HEK293T (cell line): ENCODE measurements at regions not wholly inside any gene's neighbourhood (a gene's known extent, or its start where the extent isn't known, plus 50 kb on each side); places are given as distances from the start of the nearest gene placed in this dataset.

Experiments used
- CTCF ChIA-PET: fragments of 350-600 bp; formaldehyde crosslinking; extraction: SDS; loops from one replicate; lab custom pipeline; 2021; ENCODE audit warnings: antibody characterized with exemption, inconsistent platforms; lab: Yijun Ruan, JAX
- POLR2A ChIA-PET: fragments of 350-600 bp; formaldehyde crosslinking; extraction: SDS; loops from one replicate; lab custom pipeline; 2020; ENCODE audit warnings: antibody characterized with exemption, inconsistent platforms; lab: Yijun Ruan, JAX
- DNase-seq: peaks from one replicate; pipeline ENCODE4 v3.0.0; 2012; ENCODE audit warnings: mixed read lengths; ENCODE audit errors: extremely low spot score
- ARNT ChIP-seq: fragments of 450-650 bp; IDR thresholded peaks from 2 replicates; pipeline ENCODE4 v1.6.1; 2017; ENCODE audit warnings: mild to moderate bottlenecking
- BHLHE40 ChIP-seq: fragments of 450-650 bp; IDR thresholded peaks from 2 replicates; pipeline ENCODE4 v1.6.1; 2016; ENCODE audit warnings: mild to moderate bottlenecking, moderate library complexity, borderline replicate concordance
- CTBP1 ChIP-seq: fragments of 450-650 bp; IDR thresholded peaks from 2 replicates; pipeline ENCODE4 v1.6.1; 2016; ENCODE audit warnings: borderline replicate concordance
- ELF4 ChIP-seq: fragments of 450-650 bp; IDR thresholded peaks from 2 replicates; pipeline ENCODE4 v1.6.1; 2017; ENCODE audit warnings: antibody characterized with exemption
- FOXA1 ChIP-seq: fragments of 450-650 bp; IDR thresholded peaks from 2 replicates; pipeline ENCODE4 v1.6.1; 2016; ENCODE audit warnings: mild to moderate bottlenecking
- FOXK2 ChIP-seq: fragments of 450-650 bp; IDR thresholded peaks from 2 replicates; pipeline ENCODE4 v1.6.1; 2016; ENCODE audit warnings: mild to moderate bottlenecking
- FOXM1 ChIP-seq: fragments of 450-650 bp; IDR thresholded peaks from 2 replicates; pipeline ENCODE4 v1.6.1; 2017; ENCODE audit warnings: mild to moderate bottlenecking, borderline replicate concordance
- HDGF ChIP-seq: fragments of 450-650 bp; IDR thresholded peaks from 2 replicates; pipeline ENCODE4 v1.6.1; 2017; ENCODE audit warnings: antibody characterized with exemption, borderline replicate concordance
- L3MBTL2 ChIP-seq: fragments of 450-650 bp; conservative IDR thresholded peaks from 2 replicates; pipeline ENCODE4 v1.6.1; 2016; ENCODE audit warnings: mild to moderate bottlenecking
- LEF1 ChIP-seq: fragments of 450-650 bp; IDR thresholded peaks from 2 replicates; pipeline ENCODE4 v1.6.1; 2017; ENCODE audit warnings: mild to moderate bottlenecking, borderline replicate concordance
- NFRKB ChIP-seq: fragments of 450-650 bp; IDR thresholded peaks from 2 replicates; pipeline ENCODE4 v1.6.1; 2016; ENCODE audit warnings: mild to moderate bottlenecking, moderate library complexity
- SP1 ChIP-seq: fragments of 450-650 bp; IDR thresholded peaks from 2 replicates; pipeline ENCODE4 v1.6.1; 2017
- SUZ12 ChIP-seq: fragments of 450-650 bp; IDR thresholded peaks from 2 replicates; pipeline ENCODE4 v1.6.1; 2016; ENCODE audit warnings: mild to moderate bottlenecking
- TARDBP ChIP-seq: fragments of 450-650 bp; IDR thresholded peaks from 2 replicates; pipeline ENCODE4 v1.6.1; 2016
- ZNF384 ChIP-seq: fragments of 450-650 bp; IDR thresholded peaks from 2 replicates; pipeline ENCODE4 v1.6.1; 2016
- TF ChIP-seq, protein P1 (sequence below): fragments of 450-650 bp; IDR thresholded peaks from 2 replicates; pipeline ENCODE4 v1.6.1; 2016

DNA sequence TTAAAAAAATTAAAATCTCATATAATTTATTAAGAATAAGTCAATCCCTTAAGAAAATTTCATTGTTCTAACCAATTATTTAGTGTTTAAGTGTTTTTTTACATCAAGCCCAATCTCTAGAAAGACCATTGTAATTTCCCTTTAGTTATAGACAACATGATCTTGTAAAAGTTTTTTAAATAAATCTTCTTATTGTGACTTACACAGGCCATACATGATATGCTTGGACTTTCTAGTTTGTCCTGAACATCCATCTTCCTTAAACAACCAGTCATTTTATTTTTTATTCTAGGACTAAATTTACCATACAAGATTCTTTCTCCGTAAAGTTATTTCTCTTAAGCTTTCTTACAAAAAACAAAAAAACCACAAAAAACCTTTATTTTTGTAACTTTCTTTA lies 126.5 kb upstream of the MAST4 start:
- DNase-seq = no peak
- TF ChIP-seq ZNF384 (no peak), BHLHE40 (no peak), FOXK2 (no peak), CTBP1 (no peak), SUZ12 (no peak), NFRKB (no peak), HDGF (no peak), ELF4 (no peak), TARDBP (no peak), LEF1 (no peak), FOXA1 (no peak), SP1 (no peak)
- TF ChIP-seq, protein P1, sequence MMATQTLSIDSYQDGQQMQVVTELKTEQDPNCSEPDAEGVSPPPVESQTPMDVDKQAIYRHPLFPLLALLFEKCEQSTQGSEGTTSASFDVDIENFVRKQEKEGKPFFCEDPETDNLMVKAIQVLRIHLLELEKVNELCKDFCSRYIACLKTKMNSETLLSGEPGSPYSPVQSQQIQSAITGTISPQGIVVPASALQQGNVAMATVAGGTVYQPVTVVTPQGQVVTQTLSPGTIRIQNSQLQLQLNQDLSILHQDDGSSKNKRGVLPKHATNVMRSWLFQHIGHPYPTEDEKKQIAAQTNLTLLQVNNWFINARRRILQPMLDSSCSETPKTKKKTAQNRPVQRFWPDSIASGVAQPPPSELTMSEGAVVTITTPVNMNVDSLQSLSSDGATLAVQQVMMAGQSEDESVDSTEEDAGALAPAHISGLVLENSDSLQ = no peak
- CTCF ChIA-PET = no interaction called here
- POLR2A ChIA-PET = no interaction called here

DNA sequence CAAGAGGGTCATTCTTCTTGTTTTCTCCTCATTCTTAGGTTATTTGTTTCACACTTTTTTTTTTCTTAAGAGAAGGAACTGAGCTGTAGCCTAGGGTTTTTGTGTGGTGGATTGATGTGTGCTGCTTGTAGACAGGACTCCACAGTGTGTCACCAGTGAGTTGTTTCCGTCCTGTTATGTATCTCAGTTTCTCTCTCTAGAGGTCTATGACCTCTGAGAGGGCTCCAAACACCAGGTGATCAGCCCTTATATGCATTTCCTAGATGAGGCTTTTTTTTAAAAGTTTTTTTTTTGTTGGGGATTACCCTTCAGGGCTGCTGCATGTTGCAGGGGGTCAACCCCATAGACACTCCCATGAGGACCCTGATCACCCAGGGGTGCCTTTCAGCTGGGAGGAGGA lies 124.2 kb upstream of the MAST4 start:
- ChIA-PET POLR2A (no interaction called here), CTCF (no interaction called here)
- TF ChIP-seq CTBP1 = no peak
- no peak for TF ChIP-seq TARDBP
- TF ChIP-seq, protein P1 = no peak
- TF ChIP-seq ARNT = no peak
- DNase-seq = no peak

DNA sequence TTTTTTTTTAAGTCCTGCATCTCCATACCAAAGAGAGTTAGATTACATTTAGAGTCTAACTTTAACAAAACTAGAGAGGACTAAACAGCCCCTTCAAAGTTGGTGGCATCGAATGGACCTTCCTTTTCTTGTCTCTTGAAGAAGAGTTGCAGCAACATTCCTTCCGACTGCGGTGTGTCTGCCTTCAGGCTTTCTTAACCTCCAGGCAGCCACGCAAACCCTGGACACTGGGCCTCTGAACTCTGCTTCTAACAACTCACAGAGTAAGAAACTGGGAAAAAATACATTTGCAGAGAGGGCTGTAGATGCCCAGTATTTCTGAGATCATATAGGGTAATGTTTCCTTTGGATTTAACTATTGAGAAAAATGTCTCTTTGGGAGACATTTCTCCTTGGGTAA lies 120.5 kb upstream of the MAST4 start:
- DNase-seq = no peak
- ChIA-PET POLR2A (no interaction called here), CTCF (interaction anchor here (1.5 kb wide), 1 partner anchor 169 kb away, joined by 5 read pairs; no protein-coding TSS in a partner anchor)
- TF ChIP-seq CTBP1 = no peak
- TF ChIP-seq SP1 = no peak
- TF ChIP-seq FOXM1 = no peak
- no peak for TF ChIP-seq NFRKB
- no peak for TF ChIP-seq HDGF
- TF ChIP-seq, protein P1 = no peak
- no peak for TF ChIP-seq FOXK2
- no peak for TF ChIP-seq ARNT
- TF ChIP-seq L3MBTL2 = no peak
- no peak for TF ChIP-seq ELF4
- no peak for TF ChIP-seq FOXA1
- TF ChIP-seq SUZ12 = no peak
- TF ChIP-seq TARDBP = no peak
- TF ChIP-seq ZNF384 = no peak
- TF ChIP-seq BHLHE40 = no peak
- no peak for TF ChIP-seq LEF1

DNA sequence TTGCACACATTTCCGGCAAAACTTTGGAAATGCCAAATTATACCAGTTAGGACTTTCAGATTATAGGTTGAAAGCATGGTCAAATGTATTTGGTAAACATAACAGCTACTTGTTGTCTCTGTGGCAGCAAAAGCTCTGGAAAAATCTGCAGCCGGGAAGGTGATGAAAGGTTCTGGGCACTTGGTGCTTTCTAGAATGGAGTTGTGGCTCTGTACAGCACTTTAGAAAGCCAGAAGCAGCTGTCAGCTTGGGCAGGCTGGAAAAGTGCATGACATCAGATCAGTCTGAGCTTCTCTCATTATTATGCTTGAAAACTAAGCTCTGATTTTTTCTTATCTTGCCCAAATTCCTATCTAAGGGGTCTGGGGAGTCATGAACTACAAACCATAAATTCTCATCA lies 118.6 kb upstream of the MAST4 start:
- no peak for DNase-seq
- ChIA-PET POLR2A (no interaction called here), CTCF (no interaction called here)
- no peak for TF ChIP-seq ZNF384

DNA sequence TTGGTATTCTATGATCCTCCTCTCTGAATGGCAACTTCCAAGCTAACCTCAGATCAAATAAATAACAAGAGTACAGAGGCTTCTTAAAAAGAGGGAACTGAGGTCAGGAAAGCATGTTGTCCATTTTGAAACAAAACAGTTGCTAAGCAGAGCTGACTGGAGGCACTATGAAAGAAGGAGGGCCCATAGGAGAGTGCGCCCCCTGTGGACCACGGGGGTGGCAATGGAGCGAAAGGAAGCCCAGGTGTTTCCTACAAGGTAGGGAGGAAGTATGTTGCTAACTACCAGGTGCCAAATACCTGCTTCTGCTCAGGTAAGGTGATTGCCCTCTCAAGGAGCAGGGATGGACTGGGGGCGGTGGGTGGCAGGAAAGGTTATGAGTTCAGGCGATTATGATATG lies 101.8 kb upstream of the MAST4 start:
- DNase-seq = peak; percentile 14
- POLR2A ChIA-PET = no interaction called here
- CTCF ChIA-PET = no interaction called here

DNA sequence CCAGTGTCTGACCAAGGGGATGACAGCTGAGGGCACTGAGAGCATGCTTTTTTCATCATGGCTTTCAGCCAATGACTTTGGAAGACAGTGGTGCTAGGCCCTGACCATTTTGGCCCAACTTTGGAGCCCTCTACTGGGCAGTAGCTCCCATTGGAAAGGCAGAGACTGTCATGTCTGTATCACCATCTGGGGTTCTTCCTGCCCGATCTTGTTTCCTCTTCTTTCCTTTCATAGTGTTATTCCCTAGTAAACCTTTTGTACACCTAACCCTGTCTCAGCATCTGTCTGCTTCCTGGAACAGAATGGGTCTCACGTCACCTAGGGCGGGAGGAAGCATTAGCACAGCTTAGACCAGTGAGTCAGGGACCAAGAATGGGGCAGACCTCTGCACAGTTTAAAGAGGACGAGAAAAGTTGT lies 97.4 kb upstream of the MAST4 start:
- no peak for DNase-seq
- ChIA-PET POLR2A (no interaction called here), CTCF (interaction anchor here (0.6 to 0.7 kb wide), 2 partner anchors 9 to 10 kb away, joined by 3 to 4 read pairs; no protein-coding TSS in a partner anchor)
- TF ChIP-seq TARDBP (no peak), SUZ12 (no peak), BHLHE40 (no peak), SP1 (no peak), HDGF (no peak), ARNT (no peak), ZNF384 (no peak), CTBP1 (no peak), NFRKB (no peak), LEF1 (no peak), ELF4 (no peak), FOXM1 (no peak)
- TF ChIP-seq, protein P1 = no peak

More for the DNA sequence above, 101.8 kb upstream of the MAST4 start:
- TF ChIP-seq CTBP1 (no peak), FOXK2 (no peak), NFRKB (no peak), SUZ12 (no peak), SP1 (no peak), ELF4 (no peak), TARDBP (no peak), FOXA1 (no peak), FOXM1 (no peak), ARNT (no peak), L3MBTL2 (no peak)
